Endothelial cell of umbilical vein (primary cell): ENCODE measurements at regions not wholly inside any gene's neighbourhood (a gene's known extent, or its start where the extent isn't known, plus 50 kb on each side); places are given as distances from the start of the nearest gene placed in this dataset.

Experiments
- BruUV-seq: library from RNA; stranded (reverse); fragments of 400-500 nt; replicated peaks from 2 replicates; lab custom pipeline; 2021; lab: Mats Ljungman, UMichigan
- CTCF ChIA-PET: fragments of 300-600, 350-600 bp; sonication (Branson Sonifier 250); formaldehyde crosslinking; loops from one replicate; lab custom pipeline; 2021; ENCODE audit warnings: antibody characterized with exemption, inconsistent platforms; lab: Charles Lee
- POLR2A ChIA-PET: fragments of 300-600, 350-600 bp; sonication (Branson Sonifier 250); formaldehyde crosslinking; loops from one replicate; lab custom pipeline; 2021; ENCODE audit warnings: antibody characterized with exemption, inconsistent platforms; lab: Charles Lee
- DNase-seq: peaks from one replicate; pipeline ENCODE4 v3.0.0-alpha.2; 2011; ENCODE audit warnings: low read depth, low spot score
- FAIRE-seq: peaks from 2 replicates; lab custom pipeline; 2011; peaks lifted over from hg19 to GRCh38; lab: Jason Lieb, UNC
- H2AFZ ChIP-seq: 2 replicates; pipeline ENCODE4 v1.6.0; 2012; ENCODE audit warnings: low read depth, low read length, control low read depth, inconsistent platforms
- H3K27ac ChIP-seq: 2 replicates; pipeline ENCODE4 v1.5.1; 2011; ENCODE audit warnings: low read depth, mild to moderate bottlenecking, control low read depth, low read length, moderate library complexity; ENCODE audit not compliant: insufficient read depth
- H3K27me3 ChIP-seq, 2 experiments: 2 replicates each; pipeline versions ENCODE4 v1.6.0 to v1.6.1; 2011; ENCODE audit warnings: low read length in 2 of 2, mixed read lengths in 1 of 2; ENCODE audit not compliant: control insufficient read depth in 2 of 2, insufficient read depth in 2 of 2
- H3K36me3 ChIP-seq, 2 experiments: 2 replicates in 1 of 2; 3 replicates in 1 of 2; pipeline ENCODE4 v1.5.1; 2011; ENCODE audit warnings: low read length in 2 of 2, mild to moderate bottlenecking in 1 of 2, moderate library complexity in 1 of 2; ENCODE audit not compliant: control insufficient read depth in 2 of 2, insufficient read depth in 2 of 2; ENCODE audit errors: extremely low read depth in 1 of 2
- H3K4me1 ChIP-seq: 3 replicates; pipeline ENCODE4 v1.5.1; 2011; ENCODE audit warnings: mild to moderate bottlenecking, low read length; ENCODE audit not compliant: control insufficient read depth, insufficient read depth; ENCODE audit errors: extremely low read depth
- H3K4me2 ChIP-seq: 2 replicates; pipeline ENCODE4 v1.6.1; 2011; ENCODE audit warnings: low read length, control low read depth, mixed read lengths; ENCODE audit not compliant: insufficient read depth
- H3K4me3 ChIP-seq, 3 experiments: fragments of 200-600 bp in 1 of 3; sonication (generic), shearing (Covaris generic) in 1 of 3; replicated peaks in 1 of 3; 2 replicates each; pipeline ENCODE4 v1.5.1; 2011 to 2016; ENCODE audit warnings: control low read depth in 3 of 3, low read length in 3 of 3, mild to moderate bottlenecking in 2 of 3, inconsistent platforms in 1 of 3, low read depth in 1 of 3, moderate library complexity in 1 of 3; ENCODE audit not compliant: insufficient read depth in 1 of 3
- H3K79me2 ChIP-seq: 2 replicates; pipeline ENCODE4 v1.6.0; 2012; ENCODE audit warnings: low read length, inconsistent platforms; ENCODE audit not compliant: control insufficient read depth, insufficient read depth
- H3K9ac ChIP-seq: replicated peaks from 2 replicates; pipeline ENCODE3; 2011; ENCODE audit warnings: low read length, control low read depth; ENCODE audit not compliant: insufficient read depth; ENCODE audit errors: extremely low read depth
- H3K9me1 ChIP-seq: replicated peaks from 3 replicates; pipeline ENCODE4 v1.6.0; 2011; ENCODE audit warnings: mild to moderate bottlenecking, low read length; ENCODE audit not compliant: control insufficient read depth, insufficient read depth; ENCODE audit errors: extremely low read depth
- H3K9me3 ChIP-seq: replicated peaks from 2 replicates; pipeline ENCODE4 v1.5.1; 2012; ENCODE audit warnings: low read length, inconsistent platforms; ENCODE audit not compliant: control insufficient read depth, insufficient read depth
- H4K20me1 ChIP-seq: replicated peaks from 2 replicates; pipeline ENCODE3; 2011; ENCODE audit warnings: mild to moderate bottlenecking, low read length; ENCODE audit not compliant: control insufficient read depth, insufficient read depth; ENCODE audit errors: extremely low read depth
- CTCF ChIP-seq, 2 donors: IDR thresholded peaks; 1 replicate in 1 of 2; 2 replicates in 1 of 2; pipeline ENCODE4 v1.5.1; 2011; ENCODE audit warnings: low read length in 2 of 2, mild to moderate bottlenecking in 2 of 2, moderate library complexity in 2 of 2, control low read depth in 1 of 2, inconsistent platforms in 1 of 2, low read depth in 1 of 2; ENCODE audit not compliant: insufficient read depth in 1 of 2; ENCODE audit errors: extremely low read depth in 1 of 2
- EZH2 ChIP-seq: IDR thresholded peaks from 2 replicates; pipeline ENCODE4 v1.6.1; 2012; ENCODE audit warnings: borderline replicate concordance, low read depth, mild to moderate bottlenecking, moderate library complexity, low read length, inconsistent platforms; ENCODE audit not compliant: severe bottlenecking
- FOS ChIP-seq: IDR thresholded peaks from 2 replicates; pipeline ENCODE4 v1.6.1; 2011; ENCODE audit warnings: mild to moderate bottlenecking, low read length, moderate library complexity, borderline replicate concordance; ENCODE audit not compliant: insufficient read depth
- GATA2 ChIP-seq: IDR thresholded peaks from 2 replicates; pipeline ENCODE4 v1.7.0; 2011; ENCODE audit warnings: low read depth, mild to moderate bottlenecking, moderate library complexity, mixed read lengths, low read length; ENCODE audit not compliant: insufficient read length, insufficient read depth
- JUN ChIP-seq: IDR thresholded peaks from 2 replicates; pipeline ENCODE4 v1.6.1; 2011; ENCODE audit warnings: borderline replicate concordance, low read depth; ENCODE audit not compliant: insufficient read length, insufficient read depth
- MYC ChIP-seq: IDR thresholded peaks from one replicate; pipeline ENCODE4 v1.6.1; 2011; ENCODE audit warnings: mild to moderate bottlenecking, low read depth, low read length
- POLR2A ChIP-seq: IDR thresholded peaks from 2 replicates; pipeline ENCODE4 v1.6.1; 2012; ENCODE audit warnings: low read depth, mild to moderate bottlenecking, control low read depth, low read length
- POLR2AphosphoS5 ChIP-seq: IDR thresholded peaks from 2 replicates; pipeline ENCODE4 v1.6.1; 2012; ENCODE audit warnings: low read depth, mild to moderate bottlenecking, control low read depth, low read length, moderate library complexity; ENCODE audit not compliant: insufficient read depth
- dilution Hi-C: fragments of 300-500 bp; cut with MboI; formaldehyde crosslinking; loops from one replicate; pipeline ENCODE4 v1.15.0; 2019; ENCODE audit warnings: low sequenced_read_pairs; ENCODE audit not compliant: extremely low pct_ligation_motif_present
- intact Hi-C: fragments of 100-400 bp; cut with micrococcal nuclease; formaldehyde crosslinking; loops from one replicate; pipeline ENCODE4 v1.10.0; 2022
- TF ChIP-seq, protein P1 (sequence below): IDR thresholded peaks from 2 replicates; pipeline ENCODE4 v1.6.1; 2011; ENCODE audit not compliant: insufficient read depth, insufficient read length

GRCh38 chr5:6905883-6906282 is 192.7 kb downstream of the TENT4A start:
- dilution Hi-C loops, result no loop called here
- Histone ChIP-seq H2AFZ (no peak overlapping the region), H3K27ac (no peak overlapping the region), H3K9me3 (peaks cover 3% of the 10 kb centered on the region), H3K9ac (no peak overlapping the region), H3K4me1 (no peaks in the 10 kb centered on the region), H3K36me3 (no peaks in the 10 kb centered on the region), H3K9me1 (no peaks in the 10 kb centered on the region), H3K27me3 (no peaks in the 10 kb centered on the region), H3K4me2 (no peak overlapping the region), H3K79me2 (no peaks in the 10 kb centered on the region), H3K4me3 (no peak overlapping the region), H4K20me1 (no peaks in the 10 kb centered on the region)
- DNase-seq (no peak), FAIRE-seq (no peak)
- POLR2A ChIA-PET, result no interaction called here
- CTCF ChIA-PET, result no interaction called here
- no TSS peak for BruUV-seq
- TF ChIP-seq POLR2AphosphoS5, result no peak
- no peak for TF ChIP-seq FOS
- no peak for TF ChIP-seq CTCF (IDR thresholded peaks at IDR 0.05; ENCODE audit: extremely low read depth in 1 of 2, insufficient read depth in 1 of 2, low read depth in 1 of 2, low read length in 2 of 2)
- TF ChIP-seq MYC, result no peak
- TF ChIP-seq, protein P1, sequence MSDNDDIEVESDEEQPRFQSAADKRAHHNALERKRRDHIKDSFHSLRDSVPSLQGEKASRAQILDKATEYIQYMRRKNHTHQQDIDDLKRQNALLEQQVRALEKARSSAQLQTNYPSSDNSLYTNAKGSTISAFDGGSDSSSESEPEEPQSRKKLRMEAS, result no peak
- intact Hi-C loops, result no loop called here

DNA sequence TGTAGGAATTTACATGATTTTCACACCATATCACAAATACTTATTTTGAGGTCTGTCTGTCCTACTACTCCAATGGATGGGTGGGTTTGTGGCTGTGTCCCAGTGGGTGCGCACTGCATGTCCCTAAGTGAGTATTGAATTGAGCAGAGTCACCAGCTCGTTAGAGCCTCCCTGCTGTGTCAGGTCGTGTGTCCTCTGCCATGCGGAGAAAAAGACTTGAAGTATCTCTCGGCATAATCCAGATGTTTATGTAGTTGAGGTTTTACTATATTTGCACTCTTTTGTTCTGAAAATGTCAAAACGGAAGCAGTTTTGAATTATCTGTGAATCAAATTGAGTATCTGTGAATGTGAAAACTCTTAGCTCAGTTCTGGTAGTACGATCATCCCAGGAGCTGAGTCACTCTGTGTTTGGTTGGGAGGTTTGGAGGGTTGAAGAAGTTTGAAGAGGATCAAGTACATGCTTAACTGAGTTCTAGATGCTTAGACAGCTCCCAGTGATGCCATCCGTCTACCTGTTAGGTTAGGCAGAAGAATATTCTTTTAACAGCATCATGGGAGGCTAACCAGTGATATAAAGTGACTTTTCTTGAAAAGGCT is 194.2 kb downstream of the TENT4A start:
- no peak for TF ChIP-seq MYC
- no peak for TF ChIP-seq CTCF (IDR thresholded peaks at IDR 0.05; ENCODE audit: extremely low read depth in 1 of 2, insufficient read depth in 1 of 2, low read depth in 1 of 2, low read length in 2 of 2)
- no peak for TF ChIP-seq POLR2A
- no peak for TF ChIP-seq FOS
- TF ChIP-seq GATA2, result no peak
- TF ChIP-seq POLR2AphosphoS5, result no peak
- no peak for TF ChIP-seq JUN
- TF ChIP-seq EZH2, result no peak
- TF ChIP-seq, protein P1, result no peak
- Histone ChIP-seq H3K36me3 (no peaks in the 10 kb centered on the region), H2AFZ (no peak overlapping the region), H3K27ac (no peak overlapping the region), H3K4me1 (no peaks in the 10 kb centered on the region), H3K9me1 (no peaks in the 10 kb centered on the region), H3K9me3 (peaks cover 6% of the 10 kb centered on the region), H3K9ac (no peak overlapping the region), H4K20me1 (no peaks in the 10 kb centered on the region), H3K4me3 (no peak overlapping the region), H3K27me3 (no peaks in the 10 kb centered on the region), H3K79me2 (no peaks in the 10 kb centered on the region), H3K4me2 (no peak overlapping the region)
- dilution Hi-C loops, result no loop called here
- intact Hi-C loops, result no loop called here
- CTCF ChIA-PET, result no interaction called here
- no TSS peak for BruUV-seq
- FAIRE-seq (no peak), DNase-seq (no peak)
- POLR2A ChIA-PET, result no interaction called here
